ENCODE measurements at regions not wholly inside any gene's neighbourhood (a gene's known extent, or its start where the extent isn't known, plus 50 kb on each side); places are given as distances from the start of the nearest gene placed in this dataset.

- DNase-seq = peak; percentile 8
Observed at GRCh38 chr2:78861546-78861945, 164.0 kb upstream of the REG3G start.

- DNase-seq = no peak
Observed at GRCh38 chr2:78864205-78864604, 161.3 kb upstream of the REG3G start.

- no peak for DNase-seq
Observed at GRCh38 chr2:78865667-78866066, 159.8 kb upstream of the REG3G start.

- DNase-seq = no peak
Observed at GRCh38 chr2:78870343-78870967, 155.0 kb upstream of the REG3G start.

GRCh38 chr2:78873526-78873925, 152.0 kb upstream of the REG3G start:
- DNase-seq = peak; percentile 34

GRCh38 chr2:78876316-78876688, 149.2 kb upstream of the REG3G start:
- peak; percentile 6 for DNase-seq

GRCh38 chr2:78887446-78887845, 138.1 kb upstream of the REG3G start:
- no peak for DNase-seq

GRCh38 chr2:78890935-78891334, 134.6 kb upstream of the REG3G start:
- DNase-seq = no peak

- DNase-seq = no peak
Observed at GRCh38 chr2:78892295-78892694, 133.2 kb upstream of the REG3G start.

GRCh38 chr2:78895022-78895421, 130.5 kb upstream of the REG3G start:
- no peak for DNase-seq

GRCh38 chr2:78896536-78896935, 129.0 kb upstream of the REG3G start:
- no peak for DNase-seq

- no peak for DNase-seq
Observed at GRCh38 chr2:78907089-78907488, 118.4 kb upstream of the REG3G start.

GRCh38 chr2:78908973-78909372, 116.5 kb upstream of the REG3G start:
- no peak for DNase-seq

- no peak for DNase-seq
Observed at GRCh38 chr2:78910376-78910775, 115.1 kb upstream of the REG3G start.

- no peak for DNase-seq
Observed at GRCh38 chr2:78913257-78913656, 112.2 kb upstream of the REG3G start.

- no peak for DNase-seq
Observed at GRCh38 chr2:78925258-78925657, 100.2 kb upstream of the REG3G start.

GRCh38 chr2:78928502-78928901, 97.0 kb upstream of the REG3G start:
- no peak for DNase-seq

GRCh38 chr2:78940998-78941397, 84.5 kb upstream of the REG3G start:
- DNase-seq = no peak

- no peak for DNase-seq
Observed at GRCh38 chr2:78941751-78942150, 83.8 kb upstream of the REG3G start.

GRCh38 chr2:78963881-78964280, 61.6 kb upstream of the REG3G start:
- no peak for DNase-seq

GRCh38 chr2:78967294-78967693, 58.2 kb upstream of the REG3G start:
- no peak for DNase-seq

- no peak for DNase-seq
Observed at GRCh38 chr2:78973630-78974029, 51.9 kb upstream of the REG3G start.

Measured in tongue (tissue), 1 donor.